ENCODE measurements at regions not wholly inside any gene's neighbourhood (a gene's known extent, or its start where the extent isn't known, plus 50 kb on each side); places are given as distances from the start of the nearest gene placed in this dataset.
"Not testable (repeated sequence)": the region's sequence is repeated elsewhere in the genome, so short reads cannot be mapped to it uniquely, and the experiment has no call there.

GRCh38 chr12:126976579-126976978 is 1290.4 kb upstream of the TMEM132C start:
- no peak overlapping the region for H2AK5ac ChIP-seq (ENCODE audit: low read depth, low read length)
- H3K36me3 ChIP-seq (replicated peaks in 1 of 2; ENCODE audit: control insufficient read depth in 2 of 2, insufficient read depth in 2 of 2, low read length in 2 of 2), result no peaks in the 10 kb centered on the region
- peaks cover 0 to 2% of the 10 kb centered on the region in 2 donors for H3K4me1 ChIP-seq (ENCODE audit: control insufficient read depth in 2 of 2, insufficient read depth in 1 of 2, low read depth in 1 of 2, low read length in 2 of 2)
- no peaks in the 10 kb centered on the region for H3K79me1 ChIP-seq (ENCODE audit: low read depth, low read length)
- H3K9me3 ChIP-seq (replicated peaks in 1 of 2; ENCODE audit: control insufficient read depth in 2 of 2, insufficient read depth in 1 of 2, low read depth in 1 of 2, low read length in 2 of 2), result no peaks in the 10 kb centered on the region
- no peak overlapping the region for H3K4ac ChIP-seq (ENCODE audit: low read length)
- no peak for DNase-seq (ENCODE audit: low spot score)
- no peak overlapping the region for H3K9ac ChIP-seq (ENCODE audit: low read depth, low read length, poor library complexity)
- H4K91ac ChIP-seq (ENCODE audit: low read depth, low read length, poor library complexity), result no peak overlapping the region
- H3K14ac ChIP-seq (ENCODE audit: low read length), result no peak overlapping the region
- WGBS, 2 donors (ENCODE audit: extremely low coverage in 2 of 2, insufficient read length in 2 of 2, insufficient replicate concordance in 1 of 2), result no CpG with 5 or more reads among the region's 6 CpGs
- no peak overlapping the region for H2BK120ac ChIP-seq (ENCODE audit: low read depth, low read length)
- no peak overlapping the region for H2BK12ac ChIP-seq (ENCODE audit: low read length)
- no peak overlapping the region for H3K23ac ChIP-seq (ENCODE audit: low read depth, low read length, poor library complexity)
- no peak overlapping the region for H2AFZ ChIP-seq (ENCODE audit: low read length)
- no peak overlapping the region for H2BK5ac ChIP-seq (ENCODE audit: low read length)
- H3K27ac ChIP-seq (replicated peaks; ENCODE audit: low read length), result no peak overlapping the region
- no peak overlapping the region for H2BK15ac ChIP-seq (ENCODE audit: low read length)
- no peaks in the 10 kb centered on the region for H3K27me3 ChIP-seq (ENCODE audit: control insufficient read depth in 3 of 3, insufficient read depth in 3 of 3, low read depth in 1 of 3, low read length in 3 of 3)
- no peak overlapping the region for H3K4me3 ChIP-seq (ENCODE audit: low read length in 2 of 2)
- no peak overlapping the region for H3K18ac ChIP-seq (ENCODE audit: low read length)
- H4K8ac ChIP-seq (ENCODE audit: low read depth, low read length), result no peak overlapping the region
- no peak overlapping the region for H3K4me2 ChIP-seq (ENCODE audit: insufficient read depth, low read length, poor library complexity, severe bottlenecking)

- not testable (repeated sequence) for H3K4me3 ChIP-seq (ENCODE audit: low read length in 2 of 2); H2BK5ac ChIP-seq (ENCODE audit: low read length); H3K27ac ChIP-seq (replicated peaks; ENCODE audit: low read length); H4K91ac ChIP-seq (ENCODE audit: low read depth, low read length, poor library complexity); H2BK120ac ChIP-seq (ENCODE audit: low read depth, low read length); H3K23ac ChIP-seq (ENCODE audit: low read depth, low read length, poor library complexity); DNase-seq (ENCODE audit: low spot score); H3K27me3 ChIP-seq (ENCODE audit: control insufficient read depth in 3 of 3, insufficient read depth in 3 of 3, low read depth in 1 of 3, low read length in 3 of 3); H3K9me3 ChIP-seq (replicated peaks in 1 of 2; ENCODE audit: control insufficient read depth in 2 of 2, insufficient read depth in 1 of 2, low read depth in 1 of 2, low read length in 2 of 2); H3K9ac ChIP-seq (ENCODE audit: low read depth, low read length, poor library complexity); H2AK5ac ChIP-seq (ENCODE audit: low read depth, low read length); H2BK15ac ChIP-seq (ENCODE audit: low read length); H3K14ac ChIP-seq (ENCODE audit: low read length); H2BK12ac ChIP-seq (ENCODE audit: low read length); H4K8ac ChIP-seq (ENCODE audit: low read depth, low read length); H2AFZ ChIP-seq (ENCODE audit: low read length); H3K4ac ChIP-seq (ENCODE audit: low read length); H3K18ac ChIP-seq (ENCODE audit: low read length); H3K79me1 ChIP-seq (ENCODE audit: low read depth, low read length); H3K4me2 ChIP-seq (ENCODE audit: insufficient read depth, low read length, poor library complexity, severe bottlenecking); H3K36me3 ChIP-seq (replicated peaks in 1 of 2; ENCODE audit: control insufficient read depth in 2 of 2, insufficient read depth in 2 of 2, low read length in 2 of 2); H3K4me1 ChIP-seq (ENCODE audit: control insufficient read depth in 2 of 2, insufficient read depth in 1 of 2, low read depth in 1 of 2, low read length in 2 of 2)
- WGBS, 2 donors (ENCODE audit: extremely low coverage in 2 of 2, insufficient read length in 2 of 2, insufficient replicate concordance in 1 of 2), result no CpG with 5 or more reads among the region's 2 CpGs
Observed at GRCh38 chr12:126979564-126979963, 1287.4 kb upstream of the TMEM132C start.

- Histone ChIP-seq H3K18ac (ENCODE audit: low read length) (no peak overlapping the region), H2BK120ac (ENCODE audit: low read depth, low read length) (no peak overlapping the region), H3K36me3 (replicated peaks in 1 of 2; ENCODE audit: control insufficient read depth in 2 of 2, insufficient read depth in 2 of 2, low read length in 2 of 2) (no peaks in the 10 kb centered on the region), H4K91ac (ENCODE audit: low read depth, low read length, poor library complexity) (no peak overlapping the region), H3K14ac (ENCODE audit: low read length) (no peak overlapping the region), H3K9me3 (replicated peaks in 1 of 2; ENCODE audit: control insufficient read depth in 2 of 2, insufficient read depth in 1 of 2, low read depth in 1 of 2, low read length in 2 of 2) (no peaks in the 10 kb centered on the region), H3K4me3 (ENCODE audit: low read length in 2 of 2) (no peak overlapping the region), H3K27me3 (ENCODE audit: control insufficient read depth in 3 of 3, insufficient read depth in 3 of 3, low read depth in 1 of 3, low read length in 3 of 3) (no peaks in the 10 kb centered on the region), H2BK15ac (ENCODE audit: low read length) (no peak overlapping the region), H4K8ac (ENCODE audit: low read depth, low read length) (no peak overlapping the region), H2AK5ac (ENCODE audit: low read depth, low read length) (no peak overlapping the region), H3K4ac (ENCODE audit: low read length) (no peak overlapping the region), H3K79me1 (ENCODE audit: low read depth, low read length) (no peaks in the 10 kb centered on the region), H2BK5ac (ENCODE audit: low read length) (no peak overlapping the region), H3K23ac (ENCODE audit: low read depth, low read length, poor library complexity) (no peak overlapping the region), H3K27ac (replicated peaks; ENCODE audit: low read length) (no peak overlapping the region), H3K4me1 (ENCODE audit: control insufficient read depth in 2 of 2, insufficient read depth in 1 of 2, low read depth in 1 of 2, low read length in 2 of 2) (no peaks in the 10 kb centered on the region), H2AFZ (ENCODE audit: low read length) (no peak overlapping the region), H3K9ac (ENCODE audit: low read depth, low read length, poor library complexity) (no peak overlapping the region), H2BK12ac (ENCODE audit: low read length) (no peak overlapping the region), H3K4me2 (ENCODE audit: insufficient read depth, low read length, poor library complexity, severe bottlenecking) (no peak overlapping the region)
- no peak for DNase-seq (ENCODE audit: low spot score)
- no CpG with 5 or more reads among the region's 1 CpG for WGBS, 2 donors (ENCODE audit: extremely low coverage in 2 of 2, insufficient read length in 2 of 2, insufficient replicate concordance in 1 of 2)
Observed at GRCh38 chr12:126982707-126983106, 1284.3 kb upstream of the TMEM132C start.

- not testable (repeated sequence) for H3K79me1 ChIP-seq (ENCODE audit: low read depth, low read length); H3K4me1 ChIP-seq (ENCODE audit: control insufficient read depth in 2 of 2, insufficient read depth in 1 of 2, low read depth in 1 of 2, low read length in 2 of 2)
- no CpG with 5 or more reads among the region's 2 CpGs for WGBS, 2 donors (ENCODE audit: extremely low coverage in 2 of 2, insufficient read length in 2 of 2, insufficient replicate concordance in 1 of 2)
Observed at GRCh38 chr12:126983735-126984134, 1283.2 kb upstream of the TMEM132C start.

More at GRCh38 chr12:126983735-126984134, 1283.2 kb upstream of the TMEM132C start:
- not testable (repeated sequence) for H2AK5ac ChIP-seq (ENCODE audit: low read depth, low read length); H3K9me3 ChIP-seq (replicated peaks in 1 of 2; ENCODE audit: control insufficient read depth in 2 of 2, insufficient read depth in 1 of 2, low read depth in 1 of 2, low read length in 2 of 2); H2BK5ac ChIP-seq (ENCODE audit: low read length); H3K27me3 ChIP-seq (ENCODE audit: control insufficient read depth in 3 of 3, insufficient read depth in 3 of 3, low read depth in 1 of 3, low read length in 3 of 3); H2BK120ac ChIP-seq (ENCODE audit: low read depth, low read length); H3K4me2 ChIP-seq (ENCODE audit: insufficient read depth, low read length, poor library complexity, severe bottlenecking); H2BK15ac ChIP-seq (ENCODE audit: low read length); H3K27ac ChIP-seq (replicated peaks; ENCODE audit: low read length); H3K4ac ChIP-seq (ENCODE audit: low read length); H3K36me3 ChIP-seq (replicated peaks in 1 of 2; ENCODE audit: control insufficient read depth in 2 of 2, insufficient read depth in 2 of 2, low read length in 2 of 2); H3K18ac ChIP-seq (ENCODE audit: low read length); H4K8ac ChIP-seq (ENCODE audit: low read depth, low read length); H3K4me3 ChIP-seq (ENCODE audit: low read length in 2 of 2); H3K9ac ChIP-seq (ENCODE audit: low read depth, low read length, poor library complexity); H2AFZ ChIP-seq (ENCODE audit: low read length); H3K14ac ChIP-seq (ENCODE audit: low read length); DNase-seq (ENCODE audit: low spot score); H2BK12ac ChIP-seq (ENCODE audit: low read length); H4K91ac ChIP-seq (ENCODE audit: low read depth, low read length, poor library complexity); H3K23ac ChIP-seq (ENCODE audit: low read depth, low read length, poor library complexity)
